ENCODE measurements at regions not wholly inside any gene's neighbourhood (a gene's known extent, or its start where the extent isn't known, plus 50 kb on each side); places are given as distances from the start of the nearest gene placed in this dataset.
"Not testable (repeated sequence)": the region's sequence is repeated elsewhere in the genome, so short reads cannot be mapped to it uniquely, and the experiment has no call there.

DNA sequence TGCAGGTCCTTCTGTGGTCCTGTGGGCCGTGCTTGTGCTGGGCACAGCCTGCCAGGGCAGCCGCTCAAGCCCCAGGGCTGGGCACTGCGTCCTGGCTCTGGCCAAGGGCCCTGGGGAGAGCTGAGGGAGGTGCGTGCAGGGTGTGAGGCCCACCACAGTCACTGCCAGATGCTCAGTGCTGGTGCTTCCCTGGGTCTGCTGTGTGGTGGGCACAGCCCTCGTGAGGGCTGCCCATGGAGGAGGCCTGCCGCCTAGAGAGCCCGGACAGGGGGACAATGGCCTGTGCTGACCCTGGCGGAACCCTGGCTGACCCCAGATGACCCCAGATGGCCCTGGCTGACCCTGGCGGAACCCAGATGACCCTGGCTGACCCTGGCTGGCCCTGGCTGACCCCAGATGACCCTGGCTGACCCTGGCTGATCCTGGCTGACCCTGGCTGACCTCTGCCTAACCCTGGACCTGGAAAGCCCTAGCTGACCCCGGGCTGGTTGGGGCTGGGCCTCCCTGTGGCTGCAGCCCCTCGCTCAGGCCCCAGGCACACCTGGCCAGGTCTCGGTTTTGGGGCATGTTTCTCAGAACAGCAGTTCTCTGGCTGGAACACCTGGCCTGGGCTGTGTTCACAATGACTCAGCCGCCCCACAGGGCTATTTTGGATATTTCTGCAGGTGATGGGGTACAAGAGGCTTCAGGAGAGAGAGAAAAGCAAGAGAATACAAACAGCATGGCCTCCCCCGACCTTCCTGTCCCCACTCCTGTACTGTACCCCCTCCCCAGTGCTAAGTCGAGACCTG lies 55.4 kb downstream of the TMEM121 start:
- H3K4me1 Mint-ChIP-seq (ENCODE audit: low read depth), result no peaks in the 10 kb centered on the region
- H3K27me3 Mint-ChIP-seq (ENCODE audit: insufficient read depth), result no peaks in the 10 kb centered on the region; the same call in 1 of the 2 replicates
- no peaks in the 10 kb centered on the region for H3K36me3 Mint-ChIP-seq (ENCODE audit: low read depth)
- DNase-seq, result no peak
- TF ChIP-seq, protein P1, sequence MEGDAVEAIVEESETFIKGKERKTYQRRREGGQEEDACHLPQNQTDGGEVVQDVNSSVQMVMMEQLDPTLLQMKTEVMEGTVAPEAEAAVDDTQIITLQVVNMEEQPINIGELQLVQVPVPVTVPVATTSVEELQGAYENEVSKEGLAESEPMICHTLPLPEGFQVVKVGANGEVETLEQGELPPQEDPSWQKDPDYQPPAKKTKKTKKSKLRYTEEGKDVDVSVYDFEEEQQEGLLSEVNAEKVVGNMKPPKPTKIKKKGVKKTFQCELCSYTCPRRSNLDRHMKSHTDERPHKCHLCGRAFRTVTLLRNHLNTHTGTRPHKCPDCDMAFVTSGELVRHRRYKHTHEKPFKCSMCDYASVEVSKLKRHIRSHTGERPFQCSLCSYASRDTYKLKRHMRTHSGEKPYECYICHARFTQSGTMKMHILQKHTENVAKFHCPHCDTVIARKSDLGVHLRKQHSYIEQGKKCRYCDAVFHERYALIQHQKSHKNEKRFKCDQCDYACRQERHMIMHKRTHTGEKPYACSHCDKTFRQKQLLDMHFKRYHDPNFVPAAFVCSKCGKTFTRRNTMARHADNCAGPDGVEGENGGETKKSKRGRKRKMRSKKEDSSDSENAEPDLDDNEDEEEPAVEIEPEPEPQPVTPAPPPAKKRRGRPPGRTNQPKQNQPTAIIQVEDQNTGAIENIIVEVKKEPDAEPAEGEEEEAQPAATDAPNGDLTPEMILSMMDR (IDR thresholded peaks at IDR 0.05), result no peak
- H3K9me3 Mint-ChIP-seq, result peaks cover 39% of the 10 kb centered on the region
- H3K4me3 Mint-ChIP-seq, result no peak overlapping the region
- no peak overlapping the region for H3K27ac Mint-ChIP-seq

DNA sequence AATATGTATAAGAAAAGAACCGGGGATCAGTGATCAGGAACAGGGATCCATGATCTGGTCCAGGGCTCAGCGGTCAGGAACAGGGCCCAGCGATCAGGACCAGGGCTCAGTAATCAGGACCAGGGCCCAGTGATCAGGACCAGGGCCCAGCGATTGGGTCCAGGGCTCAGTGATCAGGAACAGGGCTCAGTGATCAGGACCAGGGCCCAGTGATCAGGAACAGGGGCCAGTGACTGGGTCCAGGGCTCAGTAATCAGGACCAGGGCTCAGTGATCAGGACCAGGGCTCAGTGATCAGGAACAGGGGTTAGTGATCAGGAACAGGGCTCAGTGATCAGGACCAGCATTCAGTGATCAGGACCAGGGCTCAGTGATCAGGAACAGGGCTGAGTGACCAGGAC lies 56.3 kb downstream of the TMEM121 start:
- Mint-ChIP-seq H3K27me3 (ENCODE audit: insufficient read depth) (no peaks in the 10 kb centered on the region; the same call in 1 of the 2 replicates), H3K9me3 (peaks cover 33% of the 10 kb centered on the region), H3K36me3 (ENCODE audit: low read depth) (no peaks in the 10 kb centered on the region), H3K4me3 (no peak overlapping the region), H3K27ac (no peak overlapping the region), H3K4me1 (ENCODE audit: low read depth) (no peaks in the 10 kb centered on the region)
- DNase-seq, result no peak
- TF ChIP-seq, protein P1 (IDR thresholded peaks at IDR 0.05), result no peak

DNA sequence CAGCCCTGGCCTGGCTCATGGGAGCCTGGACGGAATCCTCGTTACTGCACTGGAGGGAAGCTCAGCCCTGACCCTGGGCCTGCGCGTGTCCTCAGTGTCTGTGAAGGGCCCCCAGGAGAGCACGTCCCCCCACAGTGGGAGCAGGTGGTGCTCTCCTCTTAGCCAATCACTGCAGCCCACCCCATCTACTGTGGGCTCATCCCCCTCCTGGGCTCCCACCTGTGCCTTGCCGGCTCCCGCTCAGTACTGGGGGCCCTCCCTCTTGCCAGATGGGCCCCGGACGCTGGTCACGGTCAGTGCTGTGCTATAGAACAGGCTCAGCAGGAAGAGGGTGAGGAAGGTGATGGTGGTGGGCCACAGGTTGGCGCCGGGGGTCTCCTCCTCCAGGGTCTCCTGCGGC lies 57.5 kb downstream of the TMEM121 start:
- not testable (repeated sequence) for H3K4me1 Mint-ChIP-seq (ENCODE audit: low read depth); H3K27me3 Mint-ChIP-seq (ENCODE audit: insufficient read depth); DNase-seq

DNA sequence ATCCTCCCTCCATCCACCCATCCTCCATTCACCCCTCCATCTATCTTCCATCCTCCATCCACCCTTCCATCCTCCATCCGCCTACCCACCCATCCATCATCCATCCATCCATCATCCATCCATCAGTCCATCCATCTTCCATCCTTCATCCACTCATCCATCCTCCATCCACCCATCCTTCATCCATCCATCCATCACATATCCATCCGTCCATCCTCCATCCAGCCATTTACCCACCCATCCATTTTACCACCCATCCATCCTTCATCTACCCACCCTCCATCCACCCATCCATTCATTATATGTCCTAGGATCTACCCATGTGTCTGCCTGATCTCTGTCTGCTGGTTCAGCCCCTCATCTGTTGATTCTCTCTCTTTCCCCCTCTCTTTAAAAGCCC lies 58.9 kb downstream of the TMEM121 start:
- not testable (repeated sequence) for H3K4me1 Mint-ChIP-seq (ENCODE audit: low read depth); H3K4me3 Mint-ChIP-seq; H3K27ac Mint-ChIP-seq; H3K36me3 Mint-ChIP-seq (ENCODE audit: low read depth); DNase-seq; H3K27me3 Mint-ChIP-seq (ENCODE audit: insufficient read depth)
- H3K9me3 Mint-ChIP-seq, result peaks cover 26% of the 10 kb centered on the region

More for the DNA sequence above, 57.5 kb downstream of the TMEM121 start:
- not testable (repeated sequence) for H3K4me3 Mint-ChIP-seq; H3K27ac Mint-ChIP-seq; H3K36me3 Mint-ChIP-seq (ENCODE audit: low read depth)
- H3K9me3 Mint-ChIP-seq, result peaks cover 26% of the 10 kb centered on the region

DNA sequence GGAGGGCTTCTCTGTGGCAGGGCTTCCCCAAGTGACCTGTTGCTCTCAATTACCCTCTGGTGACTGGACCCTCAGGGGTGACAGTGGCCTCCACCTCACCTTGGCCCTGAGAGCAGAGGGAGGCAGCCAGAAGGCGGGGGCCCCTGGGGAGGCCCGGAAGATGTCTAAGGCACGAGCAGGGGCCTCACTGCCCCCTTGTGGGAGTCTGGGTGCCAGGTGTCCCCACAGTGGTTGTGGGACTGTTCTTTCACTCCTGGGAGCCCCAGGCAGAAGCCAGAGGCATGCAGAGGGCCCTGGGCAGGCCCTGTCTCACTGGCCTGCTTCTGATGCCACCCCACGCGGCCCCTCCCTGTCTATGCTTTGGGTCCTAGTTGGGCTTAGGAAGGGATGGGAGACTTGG lies 59.3 kb downstream of the TMEM121 start:
- not testable (repeated sequence) for H3K4me1 Mint-ChIP-seq (ENCODE audit: low read depth); H3K4me3 Mint-ChIP-seq; H3K27me3 Mint-ChIP-seq (ENCODE audit: insufficient read depth); H3K27ac Mint-ChIP-seq; H3K36me3 Mint-ChIP-seq (ENCODE audit: low read depth); DNase-seq
- H3K9me3 Mint-ChIP-seq, result peaks cover 22% of the 10 kb centered on the region

DNA sequence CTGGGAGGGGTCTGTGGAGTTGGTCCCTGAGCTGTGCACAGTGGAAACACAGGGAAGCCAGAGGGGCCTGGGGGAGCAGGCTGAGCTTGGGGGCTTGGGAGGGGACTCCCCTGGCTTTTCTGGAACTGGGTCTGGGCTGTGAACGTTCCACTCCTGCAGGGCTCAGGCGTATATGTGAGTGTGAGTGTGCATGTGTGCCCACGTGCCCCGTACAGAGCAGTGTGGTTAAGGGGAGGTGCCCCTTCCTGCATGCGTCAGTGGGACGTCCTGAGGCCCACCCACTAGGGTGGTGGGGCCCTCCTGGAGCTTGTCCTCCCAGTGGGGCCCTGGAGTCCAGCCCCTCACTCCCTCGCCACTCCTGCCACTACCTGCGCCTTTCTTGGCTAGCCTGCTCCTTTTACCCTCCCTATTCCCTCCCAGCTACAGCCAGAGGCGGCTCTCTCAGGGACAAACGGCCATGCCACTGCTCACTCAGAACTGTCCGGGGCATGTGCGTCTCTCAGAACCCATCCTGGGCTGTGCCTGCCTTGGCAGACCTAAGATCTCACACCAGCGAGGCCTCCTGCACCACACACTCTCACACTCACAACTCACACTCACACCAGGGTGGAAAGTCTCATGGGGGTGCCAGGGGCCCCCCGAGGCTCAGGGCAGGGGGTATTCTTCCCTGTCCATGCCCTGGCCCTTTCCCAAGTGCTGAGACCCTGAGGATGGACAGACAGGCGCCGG lies 59.9 kb downstream of the TMEM121 start:
- not testable (repeated sequence) for H3K4me1 Mint-ChIP-seq (ENCODE audit: low read depth); H3K36me3 Mint-ChIP-seq (ENCODE audit: low read depth); H3K27me3 Mint-ChIP-seq (ENCODE audit: insufficient read depth); DNase-seq; H3K27ac Mint-ChIP-seq; H3K4me3 Mint-ChIP-seq
- H3K9me3 Mint-ChIP-seq, result peaks cover 16% of the 10 kb centered on the region

DNA sequence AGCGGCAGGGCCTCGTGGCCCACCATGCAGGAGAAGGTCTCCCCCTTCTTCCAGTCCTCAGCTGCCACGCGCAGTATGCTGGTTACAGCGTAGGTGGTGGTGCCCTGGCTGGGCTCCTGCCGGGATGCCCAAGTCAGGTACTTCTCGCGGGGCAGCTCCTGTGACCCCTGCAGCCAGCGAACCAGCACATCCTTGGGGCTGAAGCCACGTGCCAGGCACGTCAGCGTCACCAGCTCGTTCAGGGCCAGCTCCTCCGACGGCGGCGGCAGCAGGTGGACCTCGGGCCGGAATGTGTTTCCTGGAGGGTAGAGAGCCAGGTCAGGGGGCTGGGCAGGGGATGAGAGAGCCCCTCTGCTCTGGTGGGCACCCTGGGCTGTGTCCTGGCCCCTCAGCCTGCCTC lies 60.7 kb downstream of the TMEM121 start:
- H3K9me3 Mint-ChIP-seq, result peaks cover 14% of the 10 kb centered on the region
- H3K4me3 Mint-ChIP-seq; DNase-seq; H3K36me3 Mint-ChIP-seq (ENCODE audit: low read depth); H3K27me3 Mint-ChIP-seq (ENCODE audit: insufficient read depth); H3K4me1 Mint-ChIP-seq (ENCODE audit: low read depth); H3K27ac Mint-ChIP-seq: not testable (repeated sequence)

DNA sequence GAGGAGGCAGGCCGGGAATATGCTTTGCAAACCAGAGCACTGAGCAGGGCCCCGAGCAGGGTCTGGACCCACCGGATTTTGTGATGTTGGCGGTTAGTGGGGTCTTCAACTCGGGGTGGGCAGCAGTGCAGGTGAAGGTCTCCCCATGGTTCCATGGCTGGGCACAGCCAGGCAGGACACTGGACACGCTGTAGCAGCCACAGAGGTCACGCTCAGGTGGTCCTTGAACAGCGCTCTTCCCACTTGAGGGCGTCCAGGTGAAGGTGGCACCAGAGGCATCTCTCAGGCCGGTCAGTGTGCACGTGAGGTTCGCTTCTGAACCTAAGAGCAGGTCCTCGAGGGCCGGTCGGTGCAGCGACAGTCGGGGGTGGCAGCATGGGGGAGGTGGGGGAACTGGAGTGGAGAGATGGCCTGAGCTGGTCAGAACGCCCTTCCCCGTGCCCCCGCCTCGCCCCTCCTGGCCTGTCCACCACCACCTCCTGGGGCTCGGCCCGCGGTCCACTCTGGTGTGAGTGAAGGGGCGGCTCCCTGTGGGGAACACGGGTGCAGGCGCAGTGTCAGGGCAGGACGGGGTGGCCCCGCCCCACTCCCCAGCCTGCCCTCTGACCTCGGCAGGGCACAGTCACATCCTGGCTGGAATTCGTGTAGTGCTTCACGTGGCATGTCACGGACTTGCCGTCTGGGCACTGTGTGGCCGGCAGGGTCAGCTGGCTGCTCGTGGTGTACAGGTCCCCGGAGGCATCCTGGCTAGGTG lies 61.3 kb downstream of the TMEM121 start:
- DNase-seq; H3K4me1 Mint-ChIP-seq (ENCODE audit: low read depth); H3K27me3 Mint-ChIP-seq (ENCODE audit: insufficient read depth); H3K4me3 Mint-ChIP-seq; H3K27ac Mint-ChIP-seq; H3K36me3 Mint-ChIP-seq (ENCODE audit: low read depth): not testable (repeated sequence)
- peaks cover 12% of the 10 kb centered on the region for H3K9me3 Mint-ChIP-seq
